GF-D8 (cell line): ENCODE measurements at regions not wholly inside any gene's neighbourhood (a gene's known extent, or its start where the extent isn't known, plus 50 kb on each side); places are given as distances from the start of the nearest gene placed in this dataset.
"Not testable (repeated sequence)": the region's sequence is repeated elsewhere in the genome, so short reads cannot be mapped to it uniquely, and the experiment has no call there.

Source experiments
- DNase-seq: peaks from one replicate; lab custom pipeline; 2025; lab: John Stamatoyannopoulos, UW

DNA sequence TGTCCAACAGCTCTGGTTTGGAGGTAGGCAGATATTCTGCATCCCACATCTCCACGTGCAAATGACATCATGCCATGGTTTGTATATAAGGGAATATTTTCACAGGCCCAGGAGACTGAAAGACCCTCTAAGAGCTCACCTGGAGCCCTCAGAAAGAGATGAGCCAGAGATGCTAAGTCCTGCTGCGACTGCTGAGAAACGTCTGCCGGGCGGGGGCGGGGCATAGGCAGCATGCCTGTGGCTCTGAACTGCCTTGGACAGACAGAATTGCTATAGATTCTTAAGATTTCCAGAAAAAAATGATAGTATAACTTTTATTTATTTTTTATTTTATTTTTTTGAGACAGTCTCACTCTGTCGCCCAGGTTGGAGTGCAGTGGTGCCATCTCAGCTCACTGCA, 64.2 kb upstream of the METTL9 start:
- DNase-seq, result not testable (repeated sequence)

DNA sequence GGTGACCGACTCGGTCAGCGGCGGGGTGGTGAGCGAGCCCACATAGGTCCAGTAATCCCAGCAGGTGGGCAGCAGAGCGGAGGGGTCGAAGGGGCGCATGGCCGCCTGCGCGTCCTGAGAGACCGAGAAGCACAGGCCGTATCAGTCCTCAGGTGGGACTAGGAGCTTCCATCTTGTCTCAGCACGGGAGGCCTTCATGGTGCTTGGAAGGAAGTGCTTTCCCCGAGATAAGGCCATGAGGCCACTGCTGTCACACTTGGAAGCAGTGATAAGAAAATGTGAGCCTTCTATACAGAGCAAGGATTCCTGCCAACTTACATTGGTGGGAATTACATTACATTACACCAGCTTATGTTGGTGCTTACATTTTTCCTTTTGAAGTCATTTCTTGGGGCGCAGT, 62.6 kb upstream of the METTL9 start:
- DNase-seq, result not testable (repeated sequence)

GRCh38 chr16:21537598-21537997, 61.8 kb upstream of the METTL9 start:
- DNase-seq, result not testable (repeated sequence)

GRCh38 chr16:21539107-21539618, 60.2 kb upstream of the METTL9 start:
- not testable (repeated sequence) for DNase-seq

- not testable (repeated sequence) for DNase-seq
Measured at GRCh38 chr16:21540770-21541433, 58.5 kb upstream of the METTL9 start.

DNA sequence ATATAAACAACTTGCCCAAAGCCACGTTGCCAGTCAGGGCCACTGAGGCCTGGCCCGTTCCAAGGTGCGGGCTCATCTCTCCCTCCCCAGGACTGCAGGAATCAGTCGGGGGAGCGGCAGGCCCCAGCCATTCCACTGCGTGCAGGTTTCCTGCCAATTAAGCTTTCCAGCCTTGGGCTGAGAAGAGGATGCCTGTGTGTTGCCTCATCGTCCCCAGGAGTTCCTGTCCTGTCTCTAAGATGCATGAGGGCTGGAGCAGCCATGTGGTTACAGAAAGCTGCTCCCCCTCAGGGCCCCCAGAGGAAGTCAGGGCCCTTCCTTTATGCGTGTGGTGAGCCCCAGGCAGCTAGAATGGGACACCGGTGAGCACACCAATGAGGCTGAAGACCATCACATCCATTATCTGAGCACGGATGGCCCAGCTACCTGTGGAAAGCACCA, 57.7 kb upstream of the METTL9 start:
- DNase-seq, result peak; percentile 72

GRCh38 chr16:21542075-21542474, 57.3 kb upstream of the METTL9 start:
- not testable (repeated sequence) for DNase-seq

- not testable (repeated sequence) for DNase-seq
Measured at GRCh38 chr16:21542491-21543124, 56.8 kb upstream of the METTL9 start.

- not testable (repeated sequence) for DNase-seq
Measured at GRCh38 chr16:21543151-21543836, 56.1 kb upstream of the METTL9 start.

DNA sequence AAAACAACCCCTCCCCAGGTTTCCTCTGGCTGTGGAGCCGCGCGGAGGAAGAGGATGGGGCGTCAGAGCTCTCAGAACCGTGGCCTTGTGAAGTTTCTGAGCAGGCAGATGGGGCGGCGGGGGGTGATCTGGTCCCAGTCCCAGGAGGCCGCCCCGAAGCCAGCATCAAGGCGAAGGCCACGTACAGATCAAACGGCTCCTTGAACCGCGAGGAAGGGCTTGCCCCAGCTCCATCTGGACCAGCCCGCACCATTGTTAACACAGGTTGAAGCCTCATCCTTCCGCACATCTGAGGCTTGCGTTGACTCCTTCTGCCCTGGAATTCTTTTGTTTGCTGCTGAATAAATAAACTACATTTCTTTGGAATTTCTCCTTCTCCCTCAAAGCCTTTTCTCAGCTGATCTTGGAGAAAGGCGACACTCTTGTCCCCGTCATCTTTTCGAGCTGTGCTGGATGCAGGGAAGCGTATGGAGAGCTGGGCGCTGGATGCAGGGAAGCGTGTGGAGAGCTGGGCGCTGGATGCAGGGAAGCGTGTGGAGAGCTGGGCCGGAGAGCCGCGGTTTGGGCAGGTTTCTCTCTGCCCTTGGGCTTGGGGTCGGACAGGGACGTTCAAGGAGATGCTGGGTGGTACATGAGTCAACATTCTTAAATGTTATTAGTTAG, 53.6 kb upstream of the METTL9 start:
- DNase-seq, result not testable (repeated sequence)

GRCh38 chr16:21549396-21549795, 50.0 kb upstream of the METTL9 start:
- not testable (repeated sequence) for DNase-seq
